BLaER1 (cell line): ENCODE measurements at regions not wholly inside any gene's neighbourhood (a gene's known extent, or its start where the extent isn't known, plus 50 kb on each side); places are given as distances from the start of the nearest gene placed in this dataset.

Experiments used
- H3K27ac ChIP-seq: shearing (Covaris generic); formaldehyde crosslinking; 2 replicates; pipeline ENCODE4 v1.8.1; 2022
- H3K27me3 ChIP-seq: shearing (Covaris generic); formaldehyde crosslinking; 2 replicates; pipeline ENCODE4 v1.8.1; 2022
- H3K36me3 ChIP-seq: shearing (Covaris generic); formaldehyde crosslinking; 2 replicates; pipeline ENCODE4 v1.8.1; 2022
- H3K4me1 ChIP-seq: shearing (Covaris generic); formaldehyde crosslinking; 2 replicates; pipeline ENCODE4 v1.8.1; 2022
- H3K4me2 ChIP-seq: shearing (Covaris generic); formaldehyde crosslinking; 2 replicates; pipeline ENCODE4 v1.8.1; 2022
- H3K4me3 ChIP-seq: shearing (Covaris generic); formaldehyde crosslinking; 2 replicates; pipeline ENCODE4 v1.8.1; 2022
- H3K9ac ChIP-seq: shearing (Covaris generic); formaldehyde crosslinking; 2 replicates; pipeline ENCODE4 v1.8.1; 2022
- H3K9me3 ChIP-seq: shearing (Covaris generic); formaldehyde crosslinking; 2 replicates; pipeline ENCODE4 v1.8.1; 2022
- H4K20me1 ChIP-seq: shearing (Covaris generic); formaldehyde crosslinking; 2 replicates; pipeline ENCODE4 v1.8.1; 2022
- Cebpa-rat ChIP-seq: shearing (Covaris generic); IDR thresholded peaks from 2 replicates; pipeline ENCODE4 v1.8.1; 2022

DNA sequence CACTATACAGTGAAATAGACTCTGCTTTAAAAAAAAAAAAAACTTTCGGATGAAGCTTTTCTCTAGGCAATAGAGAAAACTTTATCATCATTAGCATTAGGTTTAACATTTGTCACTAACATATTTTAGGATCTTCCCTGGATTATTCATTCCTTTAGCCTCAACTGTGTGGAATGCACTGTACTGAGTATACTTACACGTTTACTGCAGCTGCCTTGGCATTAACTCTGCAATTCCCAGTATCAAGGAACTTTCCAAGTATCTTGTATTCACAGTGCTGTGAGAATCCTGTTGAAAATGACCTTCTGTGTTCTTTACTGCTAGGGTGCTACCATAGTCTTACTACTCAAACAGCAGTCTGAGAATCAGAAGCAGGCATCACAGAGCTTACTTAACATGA, 328.2 kb upstream of the COL3A1 start:
- Histone ChIP-seq H3K4me3 (no peak overlapping the region), H4K20me1 (no peaks in the 10 kb centered on the region), H3K36me3 (no peaks in the 10 kb centered on the region), H3K27me3 (no peaks in the 10 kb centered on the region), H3K9me3 (no peaks in the 10 kb centered on the region), H3K4me1 (no peaks in the 10 kb centered on the region), H3K27ac (no peak overlapping the region), H3K9ac (no peak overlapping the region), H3K4me2 (no peak overlapping the region)
- no peak for TF ChIP-seq Cebpa-rat

DNA sequence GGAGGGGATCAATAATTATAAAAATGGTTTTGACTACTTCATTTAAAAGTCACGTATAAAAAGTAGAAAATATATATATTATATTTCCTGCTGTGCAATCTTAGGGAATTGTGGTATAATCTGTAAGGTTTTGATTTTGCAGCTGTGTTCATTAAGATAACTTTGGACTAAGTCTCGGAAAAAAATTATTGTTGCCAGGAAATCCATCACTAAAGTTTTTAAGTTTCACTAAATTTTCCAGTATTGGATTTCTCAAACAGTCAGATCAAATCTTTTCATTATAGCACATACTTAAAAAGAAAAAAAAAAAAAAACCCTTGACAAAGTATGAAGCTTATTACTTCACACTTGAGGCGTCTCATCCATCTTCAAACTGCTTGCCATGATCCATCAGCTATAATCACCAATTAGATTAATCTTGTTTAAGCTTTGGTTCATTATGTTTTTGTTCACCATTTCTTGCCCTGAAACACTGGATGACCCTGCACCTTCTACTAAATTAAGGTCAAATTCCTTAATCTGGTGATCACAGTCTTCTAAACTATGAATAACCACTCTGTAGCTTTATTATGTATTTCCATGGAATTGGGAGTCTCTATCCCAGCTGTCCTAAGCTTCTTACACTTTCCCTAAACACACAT, 326.6 kb upstream of the COL3A1 start:
- H3K27me3 ChIP-seq: no peaks in the 10 kb centered on the region
- no peaks in the 10 kb centered on the region for H3K36me3 ChIP-seq
- H4K20me1 ChIP-seq: no peaks in the 10 kb centered on the region
- no peaks in the 10 kb centered on the region for H3K9me3 ChIP-seq
- no peaks in the 10 kb centered on the region for H3K4me1 ChIP-seq
- no peak overlapping the region for H3K9ac ChIP-seq
- no peak overlapping the region for H3K27ac ChIP-seq
- no peak overlapping the region for H3K4me3 ChIP-seq
- no peak for TF ChIP-seq Cebpa-rat
- no peak overlapping the region for H3K4me2 ChIP-seq

DNA sequence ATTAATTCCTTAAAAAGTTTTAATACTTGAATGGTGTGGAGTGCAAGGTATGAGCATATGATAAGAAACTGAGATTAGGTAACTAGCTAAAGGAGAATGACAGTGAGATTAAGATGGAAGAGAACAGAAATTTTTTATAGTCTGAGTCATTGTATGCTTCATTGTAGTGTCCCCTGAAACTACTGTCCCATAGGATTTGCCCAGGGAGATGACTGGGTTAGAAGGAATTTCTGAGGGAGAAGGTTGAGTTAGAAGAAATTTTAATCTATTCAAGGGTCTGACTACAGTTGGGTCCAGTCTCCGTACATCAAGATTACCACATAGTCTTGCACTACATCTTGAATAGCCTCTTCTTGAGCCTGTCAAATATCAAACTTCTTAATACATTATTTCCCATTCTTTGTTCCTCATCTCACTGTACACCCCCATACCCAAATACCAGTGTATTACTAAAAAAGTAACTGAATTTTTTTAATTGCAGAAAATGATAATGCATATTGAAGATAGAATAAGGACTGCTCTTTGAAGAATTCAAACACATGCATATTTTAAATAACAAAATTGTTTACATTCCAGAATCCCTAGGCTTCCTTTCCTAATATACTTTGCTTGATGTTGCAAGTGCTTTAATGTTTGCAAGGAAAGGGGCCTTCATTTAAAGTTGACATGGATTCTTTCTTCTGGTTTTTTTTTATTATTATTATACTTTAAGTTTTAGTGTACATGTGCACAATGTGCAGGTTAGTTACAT, 314.3 kb upstream of the COL3A1 start:
- Histone ChIP-seq H3K4me3 (no peak overlapping the region), H3K4me2 (no peak overlapping the region), H3K4me1 (no peaks in the 10 kb centered on the region), H3K9ac (no peak overlapping the region), H3K36me3 (no peaks in the 10 kb centered on the region), H4K20me1 (no peaks in the 10 kb centered on the region), H3K27ac (no peak overlapping the region), H3K9me3 (no peaks in the 10 kb centered on the region), H3K27me3 (no peaks in the 10 kb centered on the region)
- TF ChIP-seq Cebpa-rat: no peak

DNA sequence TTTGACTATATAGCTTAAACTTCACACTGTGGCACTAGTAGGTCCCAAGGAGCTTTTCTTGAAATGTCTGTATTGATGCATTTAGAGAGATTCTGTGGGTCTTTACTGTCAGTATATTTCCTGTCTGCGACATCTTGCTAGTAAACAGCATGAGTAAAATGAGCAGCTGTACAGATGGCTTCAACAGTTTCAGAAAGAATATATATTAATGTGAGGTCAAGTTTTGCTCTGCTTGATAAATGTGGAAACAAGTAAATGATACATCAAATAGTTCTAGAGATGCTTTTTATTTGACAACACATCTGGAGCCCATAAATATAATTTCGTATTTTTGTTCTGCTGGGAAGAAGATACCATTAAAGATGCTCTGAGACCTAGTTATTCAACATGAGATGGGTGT, 310.9 kb upstream of the COL3A1 start:
- TF ChIP-seq Cebpa-rat: no peak
- H3K27ac ChIP-seq: no peak overlapping the region
- no peak overlapping the region for H3K4me2 ChIP-seq
- no peak overlapping the region for H3K4me3 ChIP-seq
- H3K27me3 ChIP-seq: no peaks in the 10 kb centered on the region
- H3K9me3 ChIP-seq: no peaks in the 10 kb centered on the region
- no peak overlapping the region for H3K9ac ChIP-seq
- no peaks in the 10 kb centered on the region for H3K36me3 ChIP-seq
- no peaks in the 10 kb centered on the region for H3K4me1 ChIP-seq
- no peaks in the 10 kb centered on the region for H4K20me1 ChIP-seq

DNA sequence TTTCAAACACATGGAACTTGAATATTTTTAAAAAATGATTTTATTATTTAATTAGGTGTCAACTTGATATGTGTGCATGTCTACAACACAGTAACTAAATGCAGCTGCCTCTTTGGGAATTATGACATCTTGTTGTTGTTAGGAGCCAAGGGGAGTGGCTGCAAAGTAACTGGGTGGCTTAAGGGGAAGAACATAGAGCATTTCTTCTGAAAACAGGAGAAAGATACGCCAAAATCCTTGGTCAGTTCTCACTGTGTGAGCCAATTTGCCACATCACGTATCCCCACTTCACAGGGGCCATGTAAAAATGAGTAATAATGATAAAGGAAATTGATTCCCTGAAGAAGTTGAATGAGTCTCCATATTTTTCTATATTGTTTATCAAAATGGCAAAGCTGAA, 309.8 kb upstream of the COL3A1 start:
- TF ChIP-seq Cebpa-rat: no peak
- Histone ChIP-seq H3K27me3 (no peaks in the 10 kb centered on the region), H3K4me1 (no peaks in the 10 kb centered on the region), H3K4me2 (no peak overlapping the region), H3K27ac (no peak overlapping the region), H3K9me3 (no peaks in the 10 kb centered on the region), H3K4me3 (no peak overlapping the region), H3K36me3 (no peaks in the 10 kb centered on the region), H4K20me1 (no peaks in the 10 kb centered on the region), H3K9ac (no peak overlapping the region)

DNA sequence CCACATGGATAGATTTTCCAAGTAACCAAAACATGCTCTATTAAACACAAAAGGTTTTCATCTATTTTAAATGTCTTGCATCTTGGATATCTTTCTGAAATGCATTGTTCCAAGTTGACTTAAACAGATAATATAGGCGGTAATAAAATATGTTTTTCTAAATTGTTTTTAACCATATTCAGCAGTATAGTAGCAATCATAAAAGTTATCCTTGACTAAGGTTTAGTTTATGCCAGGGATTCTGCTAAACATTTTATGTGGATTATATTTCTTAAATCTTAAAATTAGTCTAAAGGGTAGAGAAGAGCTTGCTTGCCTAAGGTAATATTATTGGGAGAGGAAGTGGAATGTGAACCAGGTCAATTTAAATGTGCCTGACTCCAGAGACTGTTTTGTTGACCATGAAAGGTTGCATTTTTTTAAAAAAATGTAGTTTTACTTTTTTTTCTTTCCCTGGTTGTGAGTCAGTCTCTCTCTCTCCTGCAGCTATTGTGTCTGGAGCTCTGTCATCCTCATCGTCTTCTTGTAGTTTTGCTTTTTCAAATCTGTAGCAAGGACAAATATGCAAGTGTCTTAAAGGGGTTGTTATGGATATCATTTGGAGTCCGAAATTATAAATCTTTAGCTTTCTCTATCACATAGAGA, 309.1 kb upstream of the COL3A1 start:
- TF ChIP-seq Cebpa-rat: no peak
- no peak overlapping the region for H3K27ac ChIP-seq
- no peak overlapping the region for H3K9ac ChIP-seq
- H4K20me1 ChIP-seq: no peaks in the 10 kb centered on the region
- no peak overlapping the region for H3K4me2 ChIP-seq
- H3K36me3 ChIP-seq: no peaks in the 10 kb centered on the region
- no peaks in the 10 kb centered on the region for H3K9me3 ChIP-seq
- no peaks in the 10 kb centered on the region for H3K27me3 ChIP-seq
- H3K4me3 ChIP-seq: no peak overlapping the region
- H3K4me1 ChIP-seq: no peaks in the 10 kb centered on the region

DNA sequence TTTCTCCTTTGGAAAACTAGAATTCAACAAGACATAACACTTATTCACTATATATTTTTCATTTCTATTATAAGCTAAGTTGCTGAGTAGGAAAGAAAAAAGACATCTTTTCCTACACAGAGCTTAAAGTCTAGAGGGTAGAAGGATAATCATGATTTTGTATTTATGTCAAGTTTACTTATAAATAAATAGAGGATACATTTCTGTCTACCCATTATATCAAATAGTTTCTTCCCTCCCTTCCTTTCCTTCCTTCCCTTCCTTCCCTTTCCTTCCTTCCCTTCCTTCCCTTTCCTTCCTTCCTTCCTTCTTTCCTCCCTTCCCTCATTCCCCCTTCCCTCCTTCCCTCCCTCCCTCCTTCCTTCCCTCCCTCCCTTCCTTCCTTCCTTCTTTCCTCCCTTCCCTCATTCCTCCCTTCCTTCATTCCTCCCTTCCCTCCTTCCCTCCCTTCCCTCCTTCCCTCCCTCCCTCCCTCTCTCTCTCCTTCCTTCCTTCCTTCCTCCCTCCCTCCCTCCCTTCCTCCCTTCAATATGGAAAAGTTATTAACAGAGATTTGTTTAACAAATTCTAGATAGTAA, 308.4 kb upstream of the COL3A1 start:
- no peak overlapping the region for H3K4me2 ChIP-seq

DNA sequence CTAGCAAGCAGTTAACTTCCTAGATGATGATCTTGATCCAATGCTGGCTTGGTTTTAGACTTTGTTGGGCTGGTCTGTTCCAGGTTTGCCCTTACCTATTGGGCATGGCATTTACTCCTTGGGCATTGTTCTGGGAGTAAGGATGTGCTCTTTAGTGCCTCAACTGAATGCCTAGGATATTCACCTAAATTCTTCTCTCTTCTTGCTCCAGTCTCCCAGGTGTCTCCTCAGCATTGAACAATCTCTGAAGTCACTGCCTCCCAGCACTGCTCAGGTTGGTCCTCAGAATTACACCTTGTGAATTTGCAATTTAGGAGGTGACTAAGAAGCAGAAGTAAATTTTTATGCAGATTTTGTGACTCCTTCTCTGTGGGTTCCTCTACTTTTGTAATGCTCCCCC, 307.7 kb upstream of the COL3A1 start:
- Histone ChIP-seq H3K36me3 (no peaks in the 10 kb centered on the region), H3K4me1 (no peaks in the 10 kb centered on the region), H4K20me1 (no peaks in the 10 kb centered on the region), H3K27ac (no peak overlapping the region), H3K9me3 (no peaks in the 10 kb centered on the region), H3K9ac (no peak overlapping the region), H3K27me3 (no peaks in the 10 kb centered on the region), H3K4me2 (no peak overlapping the region), H3K4me3 (no peak overlapping the region)
- no peak for TF ChIP-seq Cebpa-rat

More for the DNA sequence above, 308.4 kb upstream of the COL3A1 start:
- no peaks in the 10 kb centered on the region for H3K27me3 ChIP-seq
- H3K36me3 ChIP-seq: no peaks in the 10 kb centered on the region
- H3K4me3 ChIP-seq: no peak overlapping the region
- TF ChIP-seq Cebpa-rat: no peak
- no peaks in the 10 kb centered on the region for H3K4me1 ChIP-seq
- H3K9me3 ChIP-seq: no peaks in the 10 kb centered on the region
- H3K27ac ChIP-seq: no peak overlapping the region
- no peaks in the 10 kb centered on the region for H4K20me1 ChIP-seq
- H3K9ac ChIP-seq: no peak overlapping the region

DNA sequence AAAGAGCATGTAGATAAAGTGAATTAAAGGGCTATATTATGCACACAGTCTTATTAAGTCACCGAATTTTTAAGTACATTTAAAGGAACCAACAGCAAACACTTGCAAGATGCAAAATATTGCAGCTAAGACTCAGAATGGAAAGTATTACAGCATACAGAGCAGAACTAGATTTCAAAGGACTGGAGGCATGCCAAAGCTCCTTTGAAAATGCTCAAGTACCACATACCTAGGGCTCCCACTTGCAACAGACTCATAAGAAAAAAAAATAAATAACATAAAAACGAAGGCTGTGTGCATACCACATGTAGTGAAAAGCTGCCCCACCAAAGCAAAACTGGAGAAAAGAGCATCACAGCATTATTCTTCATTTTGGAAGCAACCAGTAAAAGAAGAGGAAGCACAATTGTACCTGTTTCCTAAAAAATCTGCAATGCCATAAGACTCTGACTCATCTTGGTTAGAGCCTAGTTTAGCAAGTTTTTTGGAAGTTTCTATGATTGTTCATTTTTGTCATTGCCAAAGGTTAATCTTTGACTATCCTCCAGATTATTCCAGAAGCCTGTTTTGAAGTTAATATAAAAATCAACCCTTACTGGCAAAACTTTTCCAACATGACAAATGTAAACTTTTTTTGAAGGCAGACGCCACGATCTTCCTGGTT, 306.0 kb upstream of the COL3A1 start:
- H3K4me2 ChIP-seq: no peak overlapping the region

More for the DNA sequence above, 306.0 kb upstream of the COL3A1 start:
- no peaks in the 10 kb centered on the region for H3K27me3 ChIP-seq
- no peak overlapping the region for H3K4me3 ChIP-seq
- H4K20me1 ChIP-seq: no peaks in the 10 kb centered on the region
- H3K27ac ChIP-seq: no peak overlapping the region
- H3K36me3 ChIP-seq: no peaks in the 10 kb centered on the region
- TF ChIP-seq Cebpa-rat: no peak
- H3K4me1 ChIP-seq: no peaks in the 10 kb centered on the region
- H3K9me3 ChIP-seq: no peaks in the 10 kb centered on the region
- H3K9ac ChIP-seq: no peak overlapping the region
